ENCODE measurements at regions not wholly inside any gene's neighbourhood (a gene's known extent, or its start where the extent isn't known, plus 50 kb on each side); places are given as distances from the start of the nearest gene placed in this dataset.

DNA sequence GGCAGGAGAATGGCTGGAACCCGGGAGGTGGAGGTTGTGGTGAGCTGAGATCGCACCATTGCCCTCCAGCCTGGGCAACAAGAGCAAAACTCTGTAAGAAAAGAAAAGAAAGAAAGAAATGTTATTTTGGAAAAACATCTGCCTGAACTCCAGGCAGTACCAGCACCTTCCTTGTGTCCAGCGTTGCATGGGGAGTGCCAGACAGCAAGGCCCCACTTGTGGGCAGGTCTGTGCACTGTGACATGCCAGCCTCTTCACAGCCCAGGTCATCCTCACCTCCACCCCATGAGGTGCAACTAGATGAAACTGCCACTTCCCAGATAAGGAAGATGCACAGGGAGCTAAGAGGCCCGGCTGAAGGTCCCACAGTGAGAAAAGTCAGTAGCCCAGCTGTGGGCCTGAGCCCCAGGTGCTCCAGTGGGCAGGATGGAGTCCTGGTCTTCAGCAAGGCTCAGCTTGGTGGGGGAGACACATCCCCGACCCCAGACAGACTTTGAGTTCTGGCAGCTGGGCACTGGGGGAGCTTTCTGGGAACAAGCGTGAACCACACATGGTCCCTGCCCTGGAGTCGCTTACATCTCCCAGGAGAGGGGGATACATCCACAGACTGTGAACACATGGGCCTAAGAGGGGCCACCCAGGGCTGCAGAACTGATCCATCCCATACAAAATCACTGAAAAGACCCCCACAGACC lies 146.9 kb upstream of the IER5L start:
- TF ChIP-seq ISL1 (CRISPR knock-in tag; IDR thresholded peaks at IDR 0.05) (no peak), CSDC2 (CRISPR knock-in tag; IDR thresholded peaks at IDR 0.05) (no peak), ZNF565 (CRISPR knock-in tag; conservative IDR thresholded peaks at IDR 0.05; ENCODE audit: low read depth) (no peak), RARB (CRISPR knock-in tag; IDR thresholded peaks at IDR 0.05) (no peak), ARNTL (CRISPR knock-in tag; IDR thresholded peaks at IDR 0.05; ENCODE audit: borderline replicate concordance, low read depth) (no peak), TCF4 (CRISPR knock-in tag; IDR thresholded peaks at IDR 0.05; ENCODE audit: borderline replicate concordance) (no peak), OSR1 (CRISPR knock-in tag; IDR thresholded peaks at IDR 0.05) (no peak)
- TF ChIP-seq, protein P1, sequence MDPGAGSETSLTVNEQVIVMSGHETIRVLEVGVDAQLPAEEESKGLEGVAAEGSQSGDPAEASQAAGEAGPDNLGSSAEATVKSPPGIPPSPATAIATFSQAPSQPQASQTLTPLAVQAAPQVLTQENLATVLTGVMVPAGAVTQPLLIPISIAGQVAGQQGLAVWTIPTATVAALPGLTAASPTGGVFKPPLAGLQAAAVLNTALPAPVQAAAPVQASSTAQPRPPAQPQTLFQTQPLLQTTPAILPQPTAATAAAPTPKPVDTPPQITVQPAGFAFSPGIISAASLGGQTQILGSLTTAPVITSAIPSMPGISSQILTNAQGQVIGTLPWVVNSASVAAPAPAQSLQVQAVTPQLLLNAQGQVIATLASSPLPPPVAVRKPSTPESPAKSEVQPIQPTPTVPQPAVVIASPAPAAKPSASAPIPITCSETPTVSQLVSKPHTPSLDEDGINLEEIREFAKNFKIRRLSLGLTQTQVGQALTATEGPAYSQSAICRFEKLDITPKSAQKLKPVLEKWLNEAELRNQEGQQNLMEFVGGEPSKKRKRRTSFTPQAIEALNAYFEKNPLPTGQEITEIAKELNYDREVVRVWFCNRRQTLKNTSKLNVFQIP (CRISPR knock-in tag; IDR thresholded peaks at IDR 0.05; ENCODE audit: borderline replicate concordance, low read depth) = no peak
- TF ChIP-seq, protein P2, sequence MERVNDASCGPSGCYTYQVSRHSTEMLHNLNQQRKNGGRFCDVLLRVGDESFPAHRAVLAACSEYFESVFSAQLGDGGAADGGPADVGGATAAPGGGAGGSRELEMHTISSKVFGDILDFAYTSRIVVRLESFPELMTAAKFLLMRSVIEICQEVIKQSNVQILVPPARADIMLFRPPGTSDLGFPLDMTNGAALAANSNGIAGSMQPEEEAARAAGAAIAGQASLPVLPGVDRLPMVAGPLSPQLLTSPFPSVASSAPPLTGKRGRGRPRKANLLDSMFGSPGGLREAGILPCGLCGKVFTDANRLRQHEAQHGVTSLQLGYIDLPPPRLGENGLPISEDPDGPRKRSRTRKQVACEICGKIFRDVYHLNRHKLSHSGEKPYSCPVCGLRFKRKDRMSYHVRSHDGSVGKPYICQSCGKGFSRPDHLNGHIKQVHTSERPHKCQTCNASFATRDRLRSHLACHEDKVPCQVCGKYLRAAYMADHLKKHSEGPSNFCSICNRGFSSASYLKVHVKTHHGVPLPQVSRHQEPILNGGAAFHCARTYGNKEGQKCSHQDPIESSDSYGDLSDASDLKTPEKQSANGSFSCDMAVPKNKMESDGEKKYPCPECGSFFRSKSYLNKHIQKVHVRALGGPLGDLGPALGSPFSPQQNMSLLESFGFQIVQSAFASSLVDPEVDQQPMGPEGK (CRISPR knock-in tag; IDR thresholded peaks at IDR 0.05; ENCODE audit: borderline replicate concordance) = no peak

All from SK-N-SH treated with all-trans-retinoic acid at 6 μM for 48 hours (cell line).